NCI-H2227 (cell line): ENCODE measurements at regions not wholly inside any gene's neighbourhood (a gene's known extent, or its start where the extent isn't known, plus 50 kb on each side); places are given as distances from the start of the nearest gene placed in this dataset.
"Not testable (repeated sequence)": the region's sequence is repeated elsewhere in the genome, so short reads cannot be mapped to it uniquely, and the experiment has no call there.

ENCODE experiments used
- DNase-seq: peaks from one replicate; lab custom pipeline; 2025; ENCODE audit not compliant: unreplicated experiment; lab: John Stamatoyannopoulos, UW

- DNase-seq: peak; percentile 41
Measured at GRCh38 chr12:111274777-111275176, 94.1 kb downstream of the PHETA1 start.

DNA sequence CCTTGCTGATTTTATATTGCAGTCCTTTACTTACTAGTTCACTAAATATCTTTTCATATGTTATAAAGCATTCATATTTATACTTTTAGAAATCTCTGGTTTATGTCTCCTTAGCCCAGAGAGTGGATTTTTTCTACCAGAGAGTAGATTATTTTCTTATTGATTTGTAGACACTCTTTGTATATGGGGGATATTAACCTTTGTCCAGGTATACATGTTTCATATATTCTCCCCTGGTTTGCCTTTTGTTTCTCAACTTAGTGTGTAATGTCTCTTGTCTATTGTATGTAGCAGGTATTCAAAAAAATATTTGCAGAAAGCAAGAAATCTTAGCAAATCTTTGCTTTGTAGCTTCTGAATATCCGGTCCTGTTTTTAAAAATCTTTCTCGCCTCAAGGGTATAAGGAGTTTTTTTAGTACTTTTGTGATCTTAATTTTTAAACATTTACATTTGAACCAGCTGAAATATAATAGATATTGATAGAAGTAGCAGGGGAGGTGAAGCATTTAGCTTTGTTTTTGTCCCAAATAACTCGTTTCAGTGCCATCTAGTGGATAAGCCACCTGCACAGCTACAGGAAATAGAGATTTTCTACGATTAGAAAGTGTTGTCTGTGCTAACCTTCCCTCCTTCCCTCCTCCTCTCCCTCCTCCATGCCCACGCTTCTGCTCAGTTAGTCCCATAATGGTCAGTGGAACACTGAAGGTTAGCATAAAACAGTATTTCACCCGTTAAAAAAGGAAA, 97.0 kb downstream of the PHETA1 start:
- no peak for DNase-seq

DNA sequence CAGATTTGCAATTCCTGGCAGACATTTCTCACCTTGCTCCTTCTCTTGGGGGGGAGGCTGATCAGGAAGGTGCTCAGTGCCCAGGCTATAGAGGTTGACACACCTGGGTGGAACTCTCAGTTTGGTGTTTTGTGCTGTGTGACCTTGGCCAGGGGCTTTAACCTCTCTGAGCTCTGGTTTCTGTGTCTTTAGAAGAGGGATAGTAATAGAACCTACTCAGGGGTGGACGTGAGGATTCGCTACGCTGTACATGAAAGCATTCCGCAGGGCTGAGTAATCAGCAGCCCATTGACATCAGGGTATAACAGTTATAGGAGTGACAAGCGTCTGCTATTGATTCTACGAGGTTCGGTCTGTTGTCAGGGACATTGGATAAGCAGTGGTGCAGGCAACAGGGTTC, 98.1 kb downstream of the PHETA1 start:
- no peak for DNase-seq

DNA sequence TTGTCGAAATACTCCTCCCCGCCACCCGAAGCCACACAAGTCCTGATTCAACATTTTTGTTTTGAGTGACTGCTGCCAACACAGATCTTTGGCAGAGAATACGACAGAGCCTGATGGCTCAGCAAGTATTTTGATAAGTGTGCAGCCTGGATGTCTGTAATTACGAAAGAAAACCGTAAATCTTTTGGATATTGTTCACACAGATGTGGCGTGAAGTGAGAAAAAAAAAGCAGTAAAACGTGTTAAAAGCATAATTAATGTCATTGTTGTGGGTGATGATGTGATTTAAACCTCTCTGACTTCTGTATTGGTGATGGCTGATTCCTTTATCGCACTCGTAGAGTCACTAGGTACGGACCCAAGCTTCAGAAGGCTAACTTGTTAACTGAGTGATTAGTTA, 98.7 kb downstream of the PHETA1 start:
- DNase-seq: peak; percentile 43

- DNase-seq: no peak
Measured at GRCh38 chr12:111269718-111270117, 99.2 kb downstream of the PHETA1 start.

GRCh38 chr12:111268738-111269572, 99.9 kb downstream of the PHETA1 start:
- no peak for DNase-seq

- no peak for DNase-seq
Measured at GRCh38 chr12:111267144-111267543, 101.8 kb downstream of the PHETA1 start.

DNA sequence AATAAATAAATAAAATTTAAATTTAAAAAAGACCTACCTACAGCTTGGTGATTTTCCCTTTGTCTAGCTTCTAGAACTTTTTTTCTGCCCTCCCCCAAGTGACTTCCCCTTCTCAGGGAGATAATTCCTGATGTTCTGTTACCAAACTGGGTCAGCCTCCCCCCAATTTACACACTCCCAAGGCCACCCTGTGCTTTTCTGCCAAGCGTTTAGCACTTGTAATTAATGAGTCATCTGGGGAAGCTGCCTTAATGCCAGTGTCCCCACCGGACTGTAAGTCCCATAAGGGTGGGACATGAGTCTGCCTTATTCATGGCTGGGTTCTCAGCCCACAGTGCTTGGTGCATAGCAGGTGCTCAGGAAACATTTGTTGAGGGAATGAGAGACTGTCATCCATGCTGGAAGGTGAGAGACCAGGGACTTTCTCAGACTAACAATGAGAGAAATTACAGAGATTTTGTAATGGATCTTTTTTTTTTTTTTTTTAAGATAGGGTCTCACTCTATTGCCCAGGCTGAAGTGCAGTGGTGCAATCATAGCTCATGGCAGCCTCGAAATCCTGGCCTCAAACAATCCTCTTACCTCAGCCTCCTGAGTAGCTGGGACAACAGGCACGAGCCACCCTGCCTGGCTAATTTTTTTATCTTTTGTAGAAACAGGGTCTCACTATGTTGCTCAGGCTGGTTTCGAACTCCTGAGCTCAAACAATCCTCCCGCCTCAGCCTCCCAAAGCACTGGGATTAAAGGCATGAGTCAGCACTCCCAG, 106.8 kb downstream of the PHETA1 start:
- DNase-seq: no peak

DNA sequence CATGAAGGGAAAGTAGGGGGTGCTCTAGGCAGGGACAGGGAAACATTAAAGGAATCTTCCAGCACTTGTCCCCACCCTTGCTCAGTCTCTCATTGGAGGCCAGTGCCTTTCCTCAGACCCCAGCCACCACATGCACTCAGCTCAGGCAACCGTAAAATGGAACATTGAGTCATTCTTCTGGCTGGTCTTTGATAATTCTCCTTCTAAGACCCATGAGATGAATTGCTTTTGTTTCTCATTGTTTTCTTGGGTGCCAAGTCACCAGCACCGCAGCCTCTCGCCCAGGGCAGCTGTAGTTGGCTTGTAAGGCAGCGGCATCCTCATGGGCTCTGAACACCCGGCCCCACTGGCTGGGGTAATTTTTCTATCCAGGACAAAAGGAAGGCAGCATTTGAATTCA, 108.2 kb downstream of the PHETA1 start:
- no peak for DNase-seq

GRCh38 chr12:111259231-111259630, 109.7 kb downstream of the PHETA1 start:
- no peak for DNase-seq

DNA sequence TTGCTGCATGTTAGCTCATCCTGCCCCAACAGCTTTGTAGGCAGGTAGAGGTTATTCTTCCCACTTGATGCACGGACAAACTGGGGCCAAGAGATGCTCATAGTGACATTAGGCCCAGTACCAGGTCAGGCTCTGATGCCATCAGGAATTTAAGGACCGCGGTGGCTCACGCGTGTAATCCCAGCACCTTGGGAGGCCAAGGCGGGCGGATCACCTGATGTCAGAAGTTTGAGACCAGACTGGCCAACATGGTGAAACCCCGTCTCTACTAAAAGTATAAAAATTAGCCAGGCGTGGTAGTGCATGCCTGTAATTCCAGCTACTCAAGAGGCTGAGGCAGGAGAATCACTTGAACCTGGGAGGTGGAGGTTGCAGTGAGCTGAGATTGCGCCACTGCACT, 110.8 kb downstream of the PHETA1 start:
- not testable (repeated sequence) for DNase-seq

- no peak for DNase-seq
Measured at GRCh38 chr12:111257435-111257902, 111.4 kb downstream of the PHETA1 start.

GRCh38 chr12:111256629-111257434, 112.1 kb downstream of the PHETA1 start:
- DNase-seq: no peak

GRCh38 chr12:111255261-111255660, 113.6 kb downstream of the PHETA1 start:
- no peak for DNase-seq

- no peak for DNase-seq
Measured at GRCh38 chr12:111254106-111254505, 114.8 kb downstream of the PHETA1 start.

DNA sequence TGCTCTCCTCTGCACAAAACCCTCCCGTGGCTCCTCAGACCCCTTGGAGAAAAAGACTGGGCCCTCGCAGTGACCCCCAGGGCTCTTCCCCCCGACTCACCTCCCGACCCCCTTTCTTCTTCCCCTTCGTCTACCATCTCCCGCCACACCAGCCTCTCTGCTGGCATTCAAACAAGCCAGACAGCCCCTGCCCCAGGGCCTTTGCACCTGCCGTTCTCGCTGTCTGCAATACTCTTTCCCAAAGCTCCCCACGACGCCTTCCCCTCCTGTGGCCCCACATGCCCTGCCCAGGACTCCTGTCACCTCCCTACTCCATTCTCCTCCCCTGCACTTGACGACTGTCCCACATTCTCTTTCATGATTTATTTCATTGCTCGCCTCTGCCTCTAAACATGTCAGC, 115.7 kb downstream of the PHETA1 start:
- no peak for DNase-seq

DNA sequence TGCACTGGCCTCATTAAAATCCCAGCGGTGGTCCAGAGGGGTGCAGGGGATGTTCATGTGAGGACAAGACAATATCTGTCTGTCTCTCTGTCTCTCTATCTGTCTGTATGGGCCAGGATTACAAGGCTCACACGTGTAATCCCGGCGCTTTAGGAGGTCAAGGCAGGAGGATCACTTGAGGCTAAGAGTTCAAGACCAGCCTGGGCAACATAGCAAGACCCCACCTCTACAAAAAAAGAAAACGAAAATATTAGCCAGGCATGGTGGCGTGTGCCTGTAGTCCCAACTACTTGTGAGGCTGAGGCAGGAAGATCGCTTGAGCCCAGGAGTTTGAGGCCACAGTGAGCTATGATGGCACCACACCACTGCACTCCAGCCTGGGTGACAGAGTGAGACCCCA, 117.1 kb downstream of the PHETA1 start:
- no peak for DNase-seq

DNA sequence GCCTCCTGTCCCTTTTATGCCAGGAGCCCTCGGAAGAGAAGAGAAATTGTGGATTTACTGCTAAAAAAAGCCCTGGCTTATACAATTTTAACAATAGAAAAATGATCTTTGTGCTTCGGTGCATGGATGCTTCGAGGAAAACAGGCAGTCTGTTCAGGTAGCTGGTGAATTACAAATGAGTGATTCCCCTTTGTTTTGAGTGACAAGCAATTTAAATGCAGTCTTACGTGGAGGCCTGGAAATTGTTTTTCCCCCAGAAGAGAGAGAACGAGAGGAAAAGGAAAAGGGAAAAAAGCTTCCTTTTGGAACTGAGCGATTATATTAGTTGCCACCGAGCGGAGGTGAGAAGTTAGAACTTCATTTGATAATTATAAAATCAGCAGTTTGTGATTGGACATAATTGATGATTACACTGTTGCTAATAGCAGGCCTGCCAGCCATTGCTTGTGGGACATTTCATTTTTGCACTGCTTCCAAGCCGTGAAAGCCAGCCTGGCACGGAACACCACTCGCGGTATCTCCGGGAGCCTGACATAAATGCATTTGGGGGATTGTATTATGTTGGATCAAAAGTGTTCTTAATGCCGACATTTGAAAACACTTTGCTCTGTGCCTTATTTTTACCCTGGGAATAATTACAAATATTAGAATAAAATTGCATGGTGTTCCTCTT, 117.7 kb downstream of the PHETA1 start:
- DNase-seq: no peak

DNA sequence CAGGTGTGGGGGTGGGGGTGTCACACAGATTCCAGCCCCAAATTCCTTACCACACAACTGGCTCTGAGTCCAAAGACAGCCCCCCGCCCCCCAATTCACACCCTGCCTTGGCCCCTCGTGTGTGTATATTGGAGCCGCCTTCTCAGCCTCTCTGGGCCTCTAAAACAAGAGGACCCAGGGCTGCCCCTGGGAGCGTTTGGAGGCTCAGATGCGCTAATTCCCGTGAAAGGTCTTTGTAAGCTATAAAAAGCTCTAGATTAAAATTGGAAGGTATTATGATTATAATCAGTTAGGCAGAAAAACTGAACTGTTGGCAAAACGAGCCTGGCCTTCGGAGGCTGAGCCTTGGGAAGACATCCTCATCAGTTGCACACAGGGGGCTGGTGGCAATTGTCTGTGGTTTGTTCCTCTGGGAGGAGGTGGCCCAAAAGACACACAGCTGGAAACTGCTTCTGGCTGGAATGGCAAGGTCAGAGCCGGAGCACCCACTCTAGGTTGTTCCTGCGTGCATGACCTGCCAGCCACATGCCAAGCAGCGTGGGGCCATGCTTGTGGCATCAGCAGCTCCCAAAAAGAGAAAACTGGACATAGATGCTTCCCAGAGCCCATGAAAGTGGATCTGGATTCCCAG, 118.5 kb downstream of the PHETA1 start:
- DNase-seq: no peak

DNA sequence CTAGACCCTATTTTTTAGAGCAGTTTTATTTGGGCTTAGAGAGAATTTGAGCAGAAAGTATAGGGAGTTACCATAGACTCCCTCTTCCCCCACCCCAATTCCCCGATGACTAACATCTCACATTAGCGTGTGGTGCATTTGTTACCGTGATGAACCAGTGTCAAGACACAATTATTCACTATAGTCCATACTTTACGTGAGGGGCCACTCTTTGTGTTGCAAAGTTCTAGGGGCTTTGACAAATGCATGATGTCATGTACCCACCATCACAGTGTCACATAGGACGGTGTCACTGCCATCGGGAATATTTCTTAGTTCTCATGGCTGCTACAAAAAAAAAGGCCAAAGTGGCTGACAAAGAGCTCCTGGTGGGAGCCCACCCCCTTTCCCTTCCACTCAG, 119.1 kb downstream of the PHETA1 start:
- no peak for DNase-seq
